IPS-15b (cell line): ENCODE measurements at regions not wholly inside any gene's neighbourhood (a gene's known extent, or its start where the extent isn't known, plus 50 kb on each side); places are given as distances from the start of the nearest gene placed in this dataset.

Experiments used
- H3K27me3 ChIP-seq: one replicate; pipeline ENCODE4 v1.6.1; 2013; ENCODE audit warnings: low read length; ENCODE audit not compliant: control insufficient read depth, insufficient read depth
- H3K36me3 ChIP-seq: one replicate; pipeline ENCODE4 v1.6.1; 2013; ENCODE audit warnings: low read length; ENCODE audit not compliant: control insufficient read depth, insufficient read depth
- H3K4me1 ChIP-seq: one replicate; pipeline ENCODE4 v1.6.1; 2013; ENCODE audit warnings: mild to moderate bottlenecking, low read length; ENCODE audit not compliant: control insufficient read depth, insufficient read depth
- H3K4me3 ChIP-seq: one replicate; pipeline ENCODE4 v1.5.1; 2013; ENCODE audit warnings: low read depth, low read length
- H3K9ac ChIP-seq: one replicate; pipeline ENCODE4 v1.6.1; 2013; ENCODE audit warnings: low read depth, mild to moderate bottlenecking, low read length
- H3K9me3 ChIP-seq: one replicate; pipeline ENCODE4 v1.6.1; 2013; ENCODE audit warnings: mild to moderate bottlenecking, low read length; ENCODE audit not compliant: control insufficient read depth, insufficient read depth

DNA sequence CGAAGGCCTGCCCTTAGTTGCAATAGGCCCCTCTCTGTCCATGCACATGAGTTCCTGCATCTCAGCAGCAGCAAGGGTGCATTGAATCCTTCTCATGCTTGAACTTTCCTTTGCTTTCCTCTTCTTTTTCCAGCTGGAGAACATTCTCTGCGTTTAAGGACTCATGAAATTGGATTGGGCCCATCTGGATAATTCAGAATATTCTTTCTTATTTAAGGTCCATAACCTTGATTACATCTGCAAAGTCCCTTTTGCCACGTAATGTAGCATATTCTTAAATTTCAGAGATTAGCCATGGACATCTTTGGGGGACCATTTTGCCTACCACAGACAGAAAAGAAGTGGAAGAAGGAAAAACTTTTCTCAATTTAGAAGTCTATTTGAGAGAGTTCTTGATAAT lies 159.7 kb upstream of the C21orf91 start:
- Histone ChIP-seq H3K9me3 (no peaks in the 10 kb centered on the region), H3K27me3 (no peaks in the 10 kb centered on the region), H3K36me3 (no peaks in the 10 kb centered on the region), H3K4me3 (no peak overlapping the region), H3K4me1 (no peaks in the 10 kb centered on the region), H3K9ac (no peak overlapping the region)

DNA sequence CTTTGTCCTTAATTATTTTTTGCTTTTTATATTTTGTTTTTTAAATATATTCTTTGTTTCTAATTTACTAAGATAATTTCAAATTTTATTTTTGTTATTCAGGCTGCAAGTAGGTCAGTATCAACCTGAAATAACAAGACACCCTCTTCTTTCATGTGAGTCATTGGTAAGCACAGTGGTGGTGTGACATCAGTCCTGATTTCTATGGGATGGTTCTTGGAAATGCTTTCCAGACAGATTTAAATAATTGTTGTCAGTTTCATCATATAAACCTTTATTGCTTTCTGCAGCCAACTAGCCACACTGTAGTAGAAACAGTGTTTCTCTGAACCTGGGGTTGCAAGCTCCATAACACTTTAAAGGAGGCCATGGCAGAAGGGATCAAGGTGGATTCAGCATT lies 157.5 kb upstream of the C21orf91 start:
- Histone ChIP-seq H3K9ac (no peak overlapping the region), H3K27me3 (no peaks in the 10 kb centered on the region), H3K4me3 (no peak overlapping the region), H3K4me1 (no peaks in the 10 kb centered on the region), H3K36me3 (no peaks in the 10 kb centered on the region), H3K9me3 (no peaks in the 10 kb centered on the region)

DNA sequence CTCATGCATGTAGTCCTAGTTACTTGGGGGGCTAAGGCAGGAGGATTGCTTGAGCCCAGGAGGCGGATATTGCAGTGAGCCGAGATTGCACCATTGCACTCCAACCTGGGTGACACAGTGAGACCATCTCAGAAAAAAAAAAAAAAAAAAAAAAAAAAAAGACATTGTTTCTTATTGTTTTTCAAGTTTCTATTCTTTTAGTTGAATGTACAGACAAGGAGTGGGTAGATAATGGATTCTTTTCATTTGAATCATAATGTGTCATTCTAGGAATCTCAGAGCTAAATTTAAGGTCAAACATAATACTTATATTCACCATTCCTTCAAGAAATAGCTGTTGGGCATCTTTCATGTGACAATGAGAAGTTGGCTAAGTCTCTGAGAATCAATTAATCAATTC lies 157.0 kb upstream of the C21orf91 start:
- H3K9me3 ChIP-seq = no peaks in the 10 kb centered on the region
- no peaks in the 10 kb centered on the region for H3K36me3 ChIP-seq
- H3K27me3 ChIP-seq = no peaks in the 10 kb centered on the region
- H3K4me1 ChIP-seq = no peaks in the 10 kb centered on the region
- H3K4me3 ChIP-seq = no peak overlapping the region
- H3K9ac ChIP-seq = no peak overlapping the region

DNA sequence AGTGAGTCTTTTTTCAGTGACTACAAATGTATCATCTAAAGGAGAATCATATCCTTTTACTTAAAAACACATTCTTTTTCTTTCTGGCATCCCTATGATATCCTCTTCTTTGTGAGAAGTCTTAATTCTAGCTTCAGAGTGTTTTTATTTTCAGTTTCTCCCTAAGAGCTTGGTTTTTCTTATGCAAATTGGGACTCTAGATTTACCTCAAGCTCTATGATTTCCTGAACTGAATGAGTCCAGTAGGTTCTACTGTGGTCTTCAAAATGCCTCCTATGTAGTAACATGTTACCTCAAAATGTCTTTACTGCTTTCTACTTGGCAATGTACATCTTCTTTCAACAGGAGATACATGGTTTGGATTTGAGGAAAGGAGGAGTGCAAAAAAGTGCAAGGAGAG lies 148.2 kb upstream of the C21orf91 start:
- no peaks in the 10 kb centered on the region for H3K27me3 ChIP-seq
- no peak overlapping the region for H3K9ac ChIP-seq
- no peaks in the 10 kb centered on the region for H3K36me3 ChIP-seq
- H3K9me3 ChIP-seq = no peaks in the 10 kb centered on the region
- H3K4me1 ChIP-seq = no peaks in the 10 kb centered on the region
- H3K4me3 ChIP-seq = no peak overlapping the region

DNA sequence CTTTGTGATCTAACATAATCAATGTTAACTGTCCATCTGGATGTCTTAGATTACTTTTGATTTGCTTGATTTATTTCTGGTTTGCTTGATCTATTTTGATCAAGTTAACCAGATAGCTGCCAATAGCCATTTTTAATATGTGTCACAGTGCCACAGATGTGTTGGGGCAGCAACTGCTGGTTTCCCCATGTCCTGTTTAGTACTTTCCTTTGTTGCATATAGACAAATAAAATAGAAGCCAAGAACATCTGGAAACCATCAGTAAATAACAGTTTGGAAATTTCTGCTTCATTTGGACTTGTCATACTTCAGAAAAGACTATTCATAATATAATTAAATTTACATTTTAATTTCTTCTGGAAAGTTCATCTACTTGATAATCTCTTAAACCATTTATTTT lies 145.6 kb upstream of the C21orf91 start:
- no peak overlapping the region for H3K9ac ChIP-seq
- H3K4me3 ChIP-seq = no peak overlapping the region
- no peaks in the 10 kb centered on the region for H3K9me3 ChIP-seq
- no peaks in the 10 kb centered on the region for H3K4me1 ChIP-seq
- H3K27me3 ChIP-seq = no peaks in the 10 kb centered on the region
- no peaks in the 10 kb centered on the region for H3K36me3 ChIP-seq

DNA sequence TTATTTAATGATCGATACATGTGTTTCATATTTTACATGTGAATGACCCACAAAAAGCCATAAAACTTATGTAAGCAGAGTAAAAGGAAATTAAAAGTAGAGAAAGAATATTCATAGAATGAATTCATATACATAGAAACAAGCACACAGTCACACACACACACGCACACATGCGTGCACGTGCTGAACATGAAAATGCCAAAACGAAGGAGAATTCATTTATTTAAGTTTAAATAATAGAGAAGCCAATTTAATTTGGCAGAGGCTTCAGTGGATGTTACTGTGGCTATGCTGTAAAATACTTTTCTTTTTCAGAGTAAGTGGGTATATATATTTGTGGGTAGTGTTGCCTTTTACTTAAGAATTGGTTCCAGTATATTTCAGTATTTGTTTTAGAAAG lies 145.0 kb upstream of the C21orf91 start:
- Histone ChIP-seq H3K9me3 (no peaks in the 10 kb centered on the region), H3K9ac (no peak overlapping the region), H3K27me3 (no peaks in the 10 kb centered on the region), H3K4me3 (no peak overlapping the region), H3K36me3 (no peaks in the 10 kb centered on the region), H3K4me1 (no peaks in the 10 kb centered on the region)

DNA sequence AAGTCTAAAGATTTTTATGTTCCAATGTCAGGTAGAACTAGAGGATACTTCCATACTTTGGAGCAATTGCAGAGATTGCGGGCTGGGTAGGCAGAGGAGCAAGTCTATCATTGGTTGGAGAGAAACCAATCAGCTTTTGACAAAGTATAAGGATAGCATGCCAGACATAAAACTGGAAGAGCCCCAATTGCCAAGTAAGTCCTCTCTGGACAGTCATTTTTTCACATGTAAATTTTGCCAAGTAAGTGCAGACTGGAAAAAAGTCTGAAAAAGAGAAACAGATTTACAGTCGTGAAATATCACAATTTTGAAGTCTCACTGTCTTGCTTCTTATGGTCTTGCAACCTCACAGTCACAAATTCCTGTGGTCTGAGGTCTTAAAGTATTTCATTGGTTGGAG lies 131.4 kb upstream of the C21orf91 start:
- H3K4me3 ChIP-seq = no peak overlapping the region
- no peak overlapping the region for H3K9ac ChIP-seq
- H3K9me3 ChIP-seq = no peaks in the 10 kb centered on the region
- H3K36me3 ChIP-seq = no peaks in the 10 kb centered on the region
- H3K4me1 ChIP-seq = no peaks in the 10 kb centered on the region
- H3K27me3 ChIP-seq = no peaks in the 10 kb centered on the region

DNA sequence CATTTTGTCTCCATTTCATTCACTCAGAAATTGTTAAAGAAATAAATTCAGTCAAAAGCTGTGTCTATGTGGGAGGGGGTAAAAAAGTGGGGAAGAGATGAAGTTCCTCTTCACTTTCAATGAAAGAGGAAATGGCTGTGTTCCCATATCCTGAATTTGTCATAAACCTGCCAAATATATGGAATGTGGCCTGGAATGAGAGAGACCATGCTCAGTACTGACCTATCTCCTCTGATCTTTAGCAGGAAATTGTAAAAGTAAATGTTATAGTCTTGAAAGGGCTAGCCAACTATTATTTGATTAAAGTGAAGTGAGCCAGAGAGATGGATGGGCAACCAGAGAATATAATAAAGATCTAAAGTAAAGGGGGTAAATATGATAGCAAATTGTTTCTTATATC lies 130.3 kb upstream of the C21orf91 start:
- no peaks in the 10 kb centered on the region for H3K4me1 ChIP-seq
- H3K9ac ChIP-seq = no peak overlapping the region
- no peaks in the 10 kb centered on the region for H3K9me3 ChIP-seq
- no peak overlapping the region for H3K4me3 ChIP-seq
- no peaks in the 10 kb centered on the region for H3K27me3 ChIP-seq
- H3K36me3 ChIP-seq = no peaks in the 10 kb centered on the region

DNA sequence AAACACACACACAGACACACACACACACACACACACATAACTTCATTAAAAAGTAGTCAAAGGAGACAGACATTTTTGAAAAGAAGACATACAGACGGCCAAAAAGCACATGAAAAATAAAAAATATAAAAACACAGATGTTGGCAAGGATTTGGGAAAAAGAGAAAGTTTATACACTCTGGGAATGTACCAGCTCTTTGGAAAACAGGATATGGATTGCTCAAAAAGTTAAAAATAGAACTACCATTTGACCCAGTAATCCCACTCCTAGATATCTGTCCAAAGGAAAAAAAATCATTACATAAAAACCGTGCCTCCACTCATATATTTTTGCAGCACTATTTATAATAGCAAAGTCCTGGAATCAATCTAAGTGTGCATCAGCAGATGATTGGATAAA lies 128.4 kb upstream of the C21orf91 start:
- Histone ChIP-seq H3K9ac (no peak overlapping the region), H3K4me1 (no peaks in the 10 kb centered on the region), H3K4me3 (no peak overlapping the region), H3K9me3 (no peaks in the 10 kb centered on the region), H3K36me3 (no peaks in the 10 kb centered on the region), H3K27me3 (no peaks in the 10 kb centered on the region)

DNA sequence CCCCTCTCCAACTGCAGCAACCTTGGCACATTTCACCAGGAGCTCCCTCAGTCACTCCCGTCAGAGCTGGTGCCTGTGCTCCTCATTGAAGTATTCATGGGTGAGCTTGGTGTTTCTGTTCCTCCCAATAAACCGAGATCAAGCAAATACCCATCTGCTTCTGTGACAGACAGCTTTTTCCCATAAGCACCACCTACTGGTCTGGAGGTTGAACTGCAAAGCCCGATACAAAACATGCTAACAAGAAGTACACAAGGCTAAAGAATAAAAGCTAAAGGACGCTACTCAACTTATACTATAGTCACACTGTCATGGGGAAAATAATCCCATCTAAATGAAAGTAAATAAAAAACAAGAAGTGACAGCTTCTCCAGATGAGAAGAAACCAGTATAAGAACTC lies 111.9 kb upstream of the C21orf91 start:
- Histone ChIP-seq H3K4me3 (no peak overlapping the region), H3K9me3 (no peaks in the 10 kb centered on the region), H3K27me3 (no peaks in the 10 kb centered on the region), H3K4me1 (peaks cover 3% of the 10 kb centered on the region), H3K9ac (no peak overlapping the region), H3K36me3 (no peaks in the 10 kb centered on the region)

DNA sequence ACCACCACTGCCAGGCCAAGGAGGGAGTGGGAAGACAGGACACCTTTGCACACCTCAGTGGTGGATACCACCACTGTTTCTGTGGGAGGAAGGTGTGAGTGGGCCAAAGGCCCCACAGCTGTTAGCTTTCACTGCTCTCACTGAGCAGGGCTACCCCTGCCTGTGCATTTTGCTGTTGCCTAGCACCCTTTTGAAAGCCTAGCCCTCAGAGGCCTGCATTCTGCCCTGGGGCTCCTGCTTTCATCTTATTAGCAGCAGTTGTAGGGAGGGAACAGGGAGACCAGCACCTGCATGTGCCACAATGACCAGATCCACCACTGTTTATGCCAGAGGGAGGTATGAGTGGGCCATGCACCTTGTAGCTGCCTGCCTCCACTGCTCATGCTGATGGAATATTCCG lies 110.9 kb upstream of the C21orf91 start:
- H3K36me3 ChIP-seq = no peaks in the 10 kb centered on the region
- H3K9me3 ChIP-seq = no peaks in the 10 kb centered on the region
- no peak overlapping the region for H3K9ac ChIP-seq
- H3K4me1 ChIP-seq = peaks cover 3% of the 10 kb centered on the region
- H3K4me3 ChIP-seq = no peak overlapping the region
- no peaks in the 10 kb centered on the region for H3K27me3 ChIP-seq

DNA sequence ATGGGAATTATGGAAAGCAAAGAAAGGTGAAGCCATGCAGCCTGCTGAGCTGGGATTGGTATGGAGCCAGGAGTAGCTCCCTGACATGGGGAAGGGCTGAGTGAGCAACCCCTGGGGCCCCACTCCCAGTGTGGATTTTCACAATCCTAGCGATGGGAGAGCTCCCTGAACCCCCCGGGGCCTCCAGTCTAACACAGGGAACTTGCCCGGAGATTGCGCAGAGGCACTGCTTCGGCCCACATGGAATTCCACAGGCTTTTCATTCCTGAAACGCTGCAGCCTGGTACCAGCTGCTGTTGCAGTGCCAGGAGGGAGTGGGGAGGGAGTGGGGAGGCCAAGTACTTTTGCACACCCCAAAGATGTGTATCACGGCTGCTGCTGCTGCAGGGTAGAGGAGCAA lies 110.4 kb upstream of the C21orf91 start:
- no peaks in the 10 kb centered on the region for H3K27me3 ChIP-seq
- no peak overlapping the region for H3K4me3 ChIP-seq
- no peaks in the 10 kb centered on the region for H3K36me3 ChIP-seq
- peaks cover 3% of the 10 kb centered on the region for H3K4me1 ChIP-seq
- H3K9me3 ChIP-seq = no peaks in the 10 kb centered on the region
- no peak overlapping the region for H3K9ac ChIP-seq

DNA sequence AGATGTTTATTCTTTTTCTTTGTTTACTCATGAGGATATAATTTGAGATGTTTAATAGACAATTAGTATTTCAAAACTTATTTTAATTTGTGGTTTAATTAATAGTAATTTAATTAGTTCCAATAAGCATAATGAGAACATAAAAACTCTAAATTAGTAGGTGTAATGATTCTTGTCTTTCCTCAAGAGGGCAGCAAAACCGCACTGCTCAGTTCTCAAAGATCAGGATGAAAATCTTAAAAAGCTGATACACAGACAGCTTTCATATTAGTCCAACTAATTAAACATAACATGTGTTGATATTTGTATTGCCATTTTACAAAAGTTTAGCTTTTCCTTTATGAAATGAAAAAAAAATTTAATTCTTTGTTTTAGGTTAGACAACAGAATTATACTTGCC lies 106.7 kb upstream of the C21orf91 start:
- Histone ChIP-seq H3K36me3 (no peaks in the 10 kb centered on the region), H3K27me3 (no peaks in the 10 kb centered on the region), H3K9me3 (no peaks in the 10 kb centered on the region), H3K4me1 (peaks cover 3% of the 10 kb centered on the region), H3K9ac (no peak overlapping the region), H3K4me3 (no peak overlapping the region)
